ENCODE measurements at regions not wholly inside any gene's neighbourhood (a gene's known extent, or its start where the extent isn't known, plus 50 kb on each side); places are given as distances from the start of the nearest gene placed in this dataset.
"Not testable (repeated sequence)": the region's sequence is repeated elsewhere in the genome, so short reads cannot be mapped to it uniquely, and the experiment has no call there.

DNA sequence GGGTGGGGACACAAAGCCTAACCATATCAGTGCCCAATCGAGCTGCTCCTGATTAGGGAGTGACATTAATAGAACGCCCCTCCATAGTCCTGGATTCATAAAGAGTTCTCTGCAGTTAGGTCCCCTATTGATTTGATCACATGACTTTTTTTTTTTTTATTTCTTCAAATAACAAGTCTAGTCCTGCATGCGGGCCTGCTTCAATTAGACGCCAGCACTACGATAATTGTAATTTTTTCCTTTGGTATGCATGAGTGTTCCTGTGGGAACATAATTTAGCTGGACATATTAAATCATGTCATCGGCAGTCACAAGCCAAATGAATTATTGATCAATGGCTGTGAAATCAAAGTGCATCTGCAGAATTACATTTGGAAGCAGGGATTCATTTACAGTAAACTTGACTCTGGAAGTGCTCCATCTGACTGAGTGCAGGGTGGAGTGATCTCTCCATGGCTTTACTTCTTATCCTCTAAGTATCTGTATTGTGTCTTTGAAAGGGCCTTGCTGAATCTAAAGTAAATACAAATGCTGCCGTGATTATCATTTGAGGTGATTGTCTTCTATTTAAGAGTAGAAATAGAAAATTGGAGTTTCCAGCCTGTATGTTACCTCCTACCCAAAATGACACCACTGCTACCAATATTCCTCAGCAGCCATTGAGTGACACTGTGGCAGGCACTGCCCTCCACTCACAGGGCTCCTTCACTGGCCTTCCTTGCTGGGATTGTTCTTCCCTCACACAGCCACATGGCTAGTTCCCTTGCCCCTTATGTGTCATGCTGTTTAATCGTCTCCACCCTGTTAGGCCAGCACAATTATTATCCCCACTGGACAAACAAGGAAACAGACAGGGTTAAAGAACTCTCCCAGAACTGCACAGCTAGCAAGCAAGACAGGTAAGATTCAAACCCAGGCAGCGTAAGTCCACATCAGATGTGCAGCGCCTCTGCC is 337.4 kb upstream of the ID2 start:
- H3K4me1 ChIP-seq (replicated peaks in 1 of 2) = no peaks in the 10 kb centered on the region
- WGBS, 4 donors = 90 to 98% (median 95%) methylated on average over 10 of the region's 10 CpGs

DNA sequence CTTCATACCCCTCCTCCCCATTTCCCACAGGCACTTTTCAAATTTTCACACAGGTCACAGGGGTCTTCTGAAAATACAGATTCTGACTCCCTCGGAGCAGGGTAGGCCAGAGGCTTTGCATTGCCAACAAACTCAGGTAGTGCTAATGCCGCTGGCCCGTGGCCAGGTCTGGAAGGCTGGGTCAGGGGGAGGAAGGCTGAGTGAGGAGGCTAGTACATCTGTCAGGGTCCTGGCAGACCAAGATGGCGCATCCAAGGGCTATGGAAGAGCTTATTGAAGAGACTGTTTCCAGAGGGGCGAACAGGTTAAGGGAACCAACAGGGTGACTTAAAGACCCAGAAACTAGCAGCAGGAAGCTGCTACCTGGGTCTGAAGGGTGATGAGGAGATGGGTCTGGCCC is 336.7 kb upstream of the ID2 start:
- WGBS, 4 donors = 89 to 93% (median 92%) methylated on average over 5 of the region's 5 CpGs
- no peaks in the 10 kb centered on the region for H3K9me3 ChIP-seq (replicated peaks in 1 of 3)
- no peaks in the 10 kb centered on the region for H3K36me3 ChIP-seq (replicated peaks in 1 of 2)
- no peak for DNase-seq
- intact Hi-C loops (cut with DNase I) = no loop called here
- H3K27ac ChIP-seq = no peak overlapping the region
- no peak overlapping the region for H3K4me3 ChIP-seq
- no peaks in the 10 kb centered on the region for H3K27me3 ChIP-seq
- TF ChIP-seq CTCF (IDR thresholded peaks at IDR 0.05) = no peak
- TF ChIP-seq POLR2A (IDR thresholded peaks at IDR 0.05) = no peak
- no peaks in the 10 kb centered on the region for H3K4me1 ChIP-seq (replicated peaks in 1 of 2)

More for the DNA sequence above, 337.4 kb upstream of the ID2 start:
- no peaks in the 10 kb centered on the region for H3K36me3 ChIP-seq (replicated peaks in 1 of 2)
- intact Hi-C loops (cut with DNase I) = no loop called here
- no peak overlapping the region for H3K4me3 ChIP-seq
- TF ChIP-seq POLR2A (IDR thresholded peaks at IDR 0.05) (no peak), CTCF (IDR thresholded peaks at IDR 0.05) (no peak)
- H3K27ac ChIP-seq = no peak overlapping the region
- no peaks in the 10 kb centered on the region for H3K9me3 ChIP-seq (replicated peaks in 1 of 3)
- no peaks in the 10 kb centered on the region for H3K27me3 ChIP-seq
- DNase-seq = no peak

- Histone ChIP-seq H3K4me1 (replicated peaks in 1 of 2) (no peaks in the 10 kb centered on the region), H3K27ac (no peak overlapping the region), H3K4me3 (no peak overlapping the region), H3K36me3 (replicated peaks in 1 of 2) (no peaks in the 10 kb centered on the region), H3K27me3 (no peaks in the 10 kb centered on the region), H3K9me3 (replicated peaks in 1 of 3) (no peaks in the 10 kb centered on the region)
- TF ChIP-seq POLR2A (IDR thresholded peaks at IDR 0.05) (no peak), CTCF (IDR thresholded peaks at IDR 0.05) (no peak)
- DNase-seq = no peak
- 81 to 84% (median 82%) methylated on average over 7 of the region's 7 CpGs for WGBS, 4 donors
- intact Hi-C loops (cut with DNase I) = no loop called here
Measured at GRCh38 chr2:8346208-8346607, 335.6 kb upstream of the ID2 start.

GRCh38 chr2:8346706-8347430 is 335.0 kb upstream of the ID2 start:
- H3K4me1 ChIP-seq (replicated peaks in 1 of 2) = no peaks in the 10 kb centered on the region
- intact Hi-C loops (cut with DNase I) = no loop called here
- TF ChIP-seq POLR2A (IDR thresholded peaks at IDR 0.05) (no peak), CTCF (IDR thresholded peaks at IDR 0.05) (no peak)
- H3K27ac ChIP-seq = no peak overlapping the region
- DNase-seq = no peak
- no peaks in the 10 kb centered on the region for H3K36me3 ChIP-seq (replicated peaks in 1 of 2)
- 92 to 94% (median 94%) methylated on average over 5 of the region's 5 CpGs for WGBS, 4 donors
- H3K9me3 ChIP-seq (replicated peaks in 1 of 3) = no peaks in the 10 kb centered on the region
- no peak overlapping the region for H3K4me3 ChIP-seq
- H3K27me3 ChIP-seq = no peaks in the 10 kb centered on the region

- H3K36me3 ChIP-seq (replicated peaks in 1 of 2); H3K9me3 ChIP-seq (replicated peaks in 1 of 3); H3K27me3 ChIP-seq; DNase-seq; H3K27ac ChIP-seq; H3K4me1 ChIP-seq (replicated peaks in 1 of 2); intact Hi-C loops (cut with DNase I); H3K4me3 ChIP-seq: not testable (repeated sequence)
- 82 to 94% (median 88%) methylated on average over 4 of the region's 4 CpGs for WGBS, 4 donors
Measured at GRCh38 chr2:8348911-8349310, 332.9 kb upstream of the ID2 start.

Measured in adrenal gland (tissue), 9 donors.